ENCODE measurements at regions not wholly inside any gene's neighbourhood (a gene's known extent, or its start where the extent isn't known, plus 50 kb on each side); places are given as distances from the start of the nearest gene placed in this dataset.

- TF ChIP-seq EP300 (IDR thresholded peaks at IDR 0.05) (no peak), POLR2A (IDR thresholded peaks at IDR 0.05) (no peak)
These were observed 203.5 kb upstream of the RNF32 start for GRCh38 chr7:156437021-156437614.

All from ovary (tissue), 1 donor.